Embryonic facial prominence (tissue), 1 donor: ENCODE measurements at regions not wholly inside any gene's neighbourhood (a gene's known extent, or its start where the extent isn't known, plus 50 kb on each side); places are given as distances from the start of the nearest gene placed in this dataset.
"Not testable (repeated sequence)": the region's sequence is repeated elsewhere in the genome, so short reads cannot be mapped to it uniquely, and the experiment has no call there.

Experiments
- DNase-seq: peaks from one replicate; pipeline ENCODE4 v3.0.0-alpha.2; 2016; ENCODE audit errors: extremely low spot score

GRCh38 chr6:155591741-155592140 is 136.1 kb upstream of the NOX3 start:
- no peak for DNase-seq

GRCh38 chr6:155589190-155589589 is 133.6 kb upstream of the NOX3 start:
- DNase-seq = no peak

- no peak for DNase-seq
Measured at GRCh38 chr6:155587817-155588216, 132.2 kb upstream of the NOX3 start.

GRCh38 chr6:155586090-155586489 is 130.5 kb upstream of the NOX3 start:
- DNase-seq = no peak

GRCh38 chr6:155584006-155584405 is 128.4 kb upstream of the NOX3 start:
- DNase-seq = no peak

GRCh38 chr6:155582016-155582991 is 126.7 kb upstream of the NOX3 start:
- DNase-seq = no peak

GRCh38 chr6:155580904-155581303 is 125.3 kb upstream of the NOX3 start:
- DNase-seq = no peak

GRCh38 chr6:155578251-155578650 is 122.6 kb upstream of the NOX3 start:
- DNase-seq = no peak

- no peak for DNase-seq
Measured at GRCh38 chr6:155561966-155562364, 106.3 kb upstream of the NOX3 start.

GRCh38 chr6:155561257-155561965 is 105.8 kb upstream of the NOX3 start:
- peak; percentile 62 for DNase-seq

- no peak for DNase-seq
Measured at GRCh38 chr6:155549928-155550327, 94.3 kb upstream of the NOX3 start.

- no peak for DNase-seq
Measured at GRCh38 chr6:155549028-155549798, 93.6 kb upstream of the NOX3 start.

GRCh38 chr6:155548576-155548975 is 92.9 kb upstream of the NOX3 start:
- DNase-seq = no peak

GRCh38 chr6:155544677-155545076 is 89.0 kb upstream of the NOX3 start:
- no peak for DNase-seq

GRCh38 chr6:155543166-155543847 is 87.7 kb upstream of the NOX3 start:
- DNase-seq = no peak

- no peak for DNase-seq
Measured at GRCh38 chr6:155542036-155542435, 86.4 kb upstream of the NOX3 start.

- DNase-seq = no peak
Measured at GRCh38 chr6:155538708-155539390, 83.2 kb upstream of the NOX3 start.

- DNase-seq = no peak
Measured at GRCh38 chr6:155534678-155535077, 79.0 kb upstream of the NOX3 start.

GRCh38 chr6:155530219-155530834 is 74.7 kb upstream of the NOX3 start:
- no peak for DNase-seq

GRCh38 chr6:155529814-155530213 is 74.2 kb upstream of the NOX3 start:
- not testable (repeated sequence) for DNase-seq
